GM21360 (cell line): ENCODE measurements at regions not wholly inside any gene's neighbourhood (a gene's known extent, or its start where the extent isn't known, plus 50 kb on each side); places are given as distances from the start of the nearest gene placed in this dataset.

ENCODE experiments used
- ATAC-seq: cut with Tn5 transposase; IDR thresholded peaks from one replicate; pipeline ENCODE4 v1.9.1; 2021; ENCODE audit warnings: mild to moderate bottlenecking, moderate library complexity; ENCODE audit not compliant: unreplicated experiment

DNA sequence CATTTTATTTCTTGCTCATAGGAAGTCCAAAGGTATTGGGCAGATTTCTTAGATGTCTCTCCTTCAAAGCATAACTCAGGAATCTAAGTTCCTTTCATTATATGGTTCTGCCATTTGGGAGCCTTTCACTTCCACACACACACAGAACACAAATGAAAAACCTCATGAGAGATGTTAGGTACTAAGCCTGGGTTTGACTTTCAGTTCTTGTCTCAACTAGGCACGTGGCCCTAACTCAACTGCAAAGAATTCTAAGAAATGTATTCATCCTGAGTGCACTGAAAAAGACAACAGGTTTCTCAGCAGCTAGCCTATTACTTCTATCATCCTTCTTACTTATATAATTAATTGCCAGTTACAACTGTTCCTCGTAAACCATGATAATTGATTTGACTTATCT, 190.0 kb upstream of the SAMSN1 start:
- peak; percentile 49 for ATAC-seq

DNA sequence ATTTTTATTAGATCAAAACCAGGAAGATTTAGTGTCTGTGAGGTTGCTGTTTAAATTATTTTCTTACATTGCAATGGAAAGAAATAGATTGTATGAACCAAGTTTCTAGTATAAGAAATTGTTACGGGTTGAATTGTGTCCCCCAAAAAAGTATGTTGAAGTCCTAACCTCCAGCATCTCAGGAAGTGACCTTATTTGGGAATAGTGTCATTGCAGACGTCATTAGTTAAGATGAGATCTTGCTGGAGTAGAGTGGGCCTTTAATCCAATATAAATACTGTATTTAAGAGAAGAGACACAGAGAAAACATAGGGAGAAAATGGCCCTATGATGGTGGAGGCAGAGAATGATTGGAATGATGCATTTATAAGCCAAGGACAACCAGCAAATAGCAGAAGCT, 188.7 kb upstream of the SAMSN1 start:
- no peak for ATAC-seq

DNA sequence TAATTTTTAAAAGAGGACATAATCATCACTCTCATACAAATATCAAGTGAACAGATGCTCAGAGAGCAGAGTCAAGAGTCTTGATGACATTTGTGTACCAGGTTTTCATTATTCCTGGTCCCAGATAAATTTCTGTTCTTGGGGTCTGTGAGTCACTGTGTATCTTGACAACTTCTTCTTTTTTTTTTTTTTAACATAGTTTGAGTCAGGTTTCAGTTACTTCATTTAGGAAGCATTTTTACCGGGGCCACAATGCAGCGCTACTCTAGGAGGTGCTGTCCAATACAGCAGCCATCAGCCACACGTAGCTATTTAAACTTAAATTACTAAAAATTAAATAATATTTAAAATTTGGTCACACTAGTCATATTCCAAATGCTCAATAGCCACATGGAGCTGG, 188.1 kb upstream of the SAMSN1 start:
- no peak for ATAC-seq

DNA sequence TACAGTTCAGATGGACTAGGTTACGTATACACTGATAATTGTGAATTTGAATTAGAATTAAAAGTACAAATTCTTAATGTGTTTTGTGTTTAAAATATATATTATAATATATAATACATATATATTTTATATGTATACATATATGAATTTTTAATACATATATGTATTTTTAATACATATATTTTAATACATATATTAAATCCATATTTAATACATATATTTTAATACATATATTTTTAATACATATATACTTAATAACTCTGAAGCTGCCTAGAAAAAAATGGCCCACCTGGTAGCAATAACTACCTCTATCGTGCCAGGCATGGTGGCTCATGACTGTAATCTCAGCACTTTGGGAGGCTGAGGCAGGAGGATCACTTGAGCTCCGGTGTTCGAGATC, 179.1 kb upstream of the SAMSN1 start:
- ATAC-seq = no peak

DNA sequence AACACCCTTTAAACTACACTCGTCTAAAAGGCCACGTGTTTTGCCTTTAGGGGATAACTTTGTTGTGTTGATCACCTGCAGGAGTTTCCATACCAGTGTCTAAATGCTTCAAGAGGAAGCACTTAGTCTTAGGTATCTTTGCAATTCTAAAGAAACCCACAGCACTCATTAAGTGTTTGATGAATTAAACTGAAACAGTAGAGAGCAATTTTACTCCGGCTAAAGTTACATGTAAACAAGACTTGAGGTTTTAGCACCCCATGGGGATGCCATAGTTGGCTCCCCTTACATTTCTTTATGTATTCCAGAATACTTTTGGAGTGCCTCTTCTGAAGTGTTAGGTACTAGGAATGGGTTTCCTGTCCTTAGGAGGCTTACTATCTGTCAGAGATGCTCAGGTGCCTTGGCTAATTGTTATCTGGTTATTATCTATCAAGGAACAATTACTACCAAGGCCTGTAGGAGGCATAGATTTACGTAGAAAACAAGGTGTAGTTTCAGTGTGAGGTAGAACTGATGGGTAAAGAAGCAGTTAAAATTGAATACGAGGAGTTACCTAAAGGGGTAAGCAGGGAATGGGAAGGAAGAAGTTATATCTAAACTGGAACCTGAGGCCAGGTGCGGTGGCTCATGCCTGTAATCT, 176.8 kb upstream of the SAMSN1 start:
- no peak for ATAC-seq

DNA sequence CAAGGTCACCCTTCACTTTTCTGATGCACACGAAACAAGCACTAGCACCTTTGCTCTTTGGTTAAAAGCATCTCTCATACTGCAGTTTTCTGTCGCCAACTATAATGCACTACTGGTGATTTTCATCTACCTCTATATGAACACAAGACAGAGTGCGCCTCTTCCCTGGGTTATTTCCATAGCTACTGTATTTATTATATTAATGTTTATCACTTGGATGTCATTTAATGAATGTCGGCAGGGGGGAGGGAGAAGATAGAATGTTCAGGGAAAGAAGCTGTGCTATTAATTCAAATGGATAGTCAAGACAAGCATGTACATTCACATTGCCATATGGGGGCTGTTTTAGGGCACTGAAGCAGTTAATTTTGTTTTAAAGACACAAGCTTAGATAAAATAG, 174.1 kb upstream of the SAMSN1 start:
- no peak for ATAC-seq

DNA sequence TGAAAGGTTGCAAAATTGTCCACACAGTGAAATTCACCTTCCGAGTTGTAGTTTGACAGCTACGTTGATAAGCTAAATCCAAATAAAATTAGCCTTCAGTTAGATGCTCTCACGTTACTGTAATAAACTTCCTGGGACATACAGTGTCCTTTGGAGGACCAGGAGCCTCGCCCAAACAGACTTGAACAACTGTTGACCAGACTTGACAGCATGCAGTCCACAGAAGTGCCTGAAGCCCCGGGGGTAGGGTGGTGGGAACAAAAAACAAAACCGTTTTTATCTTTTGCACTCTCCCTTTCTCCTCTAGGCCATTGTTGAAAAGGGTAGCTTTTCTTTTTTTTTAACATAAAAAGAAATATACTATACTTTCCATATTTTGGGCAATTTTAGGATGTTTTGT, 172.8 kb upstream of the SAMSN1 start:
- no peak for ATAC-seq

DNA sequence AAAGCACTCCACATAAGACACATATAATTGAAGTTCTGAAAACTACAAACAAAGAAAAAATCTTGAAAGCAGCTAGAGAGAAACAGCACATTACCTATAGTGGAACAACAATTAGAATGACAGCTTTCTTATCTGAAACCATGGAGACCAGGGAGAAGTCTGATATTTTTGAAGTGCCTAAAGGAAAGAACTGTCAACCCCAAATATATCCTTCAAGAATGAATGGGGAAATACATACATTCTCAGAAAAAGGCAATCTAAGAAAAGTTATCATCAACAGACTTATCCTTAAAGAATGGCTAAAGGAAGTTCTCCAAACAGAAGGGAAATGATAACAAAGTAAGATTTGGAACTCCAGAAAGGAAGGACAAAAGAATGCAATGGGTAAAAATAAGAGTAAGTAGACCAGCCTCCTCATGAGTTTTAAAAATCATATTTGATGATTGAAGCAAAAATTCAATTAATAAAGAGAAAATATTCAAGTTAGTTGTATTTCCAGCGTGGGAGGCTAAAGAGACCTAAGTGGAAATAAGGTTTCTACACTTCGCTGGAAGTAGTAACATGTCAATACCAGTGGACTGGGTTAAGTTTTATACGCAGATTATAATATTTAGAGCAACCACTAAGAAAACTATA, 170.8 kb upstream of the SAMSN1 start:
- ATAC-seq = no peak

DNA sequence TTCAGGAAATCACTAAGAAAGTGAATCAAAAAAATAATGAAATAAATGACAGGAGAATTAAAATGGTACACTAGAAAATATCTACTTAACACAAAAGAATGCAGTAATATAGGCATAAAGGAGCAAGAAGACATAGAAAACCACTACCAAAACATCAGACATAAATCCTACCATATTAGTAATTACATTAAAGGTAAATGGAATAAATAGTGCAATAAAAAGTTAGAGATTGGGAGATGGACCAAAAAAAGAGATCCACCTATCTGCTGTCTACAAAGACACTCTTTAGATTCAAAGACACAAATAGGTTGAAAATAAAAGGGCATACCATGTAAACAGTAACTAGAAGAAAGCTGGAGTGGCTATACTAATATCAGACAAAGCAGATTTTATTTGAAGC, 167.0 kb upstream of the SAMSN1 start:
- no peak for ATAC-seq

DNA sequence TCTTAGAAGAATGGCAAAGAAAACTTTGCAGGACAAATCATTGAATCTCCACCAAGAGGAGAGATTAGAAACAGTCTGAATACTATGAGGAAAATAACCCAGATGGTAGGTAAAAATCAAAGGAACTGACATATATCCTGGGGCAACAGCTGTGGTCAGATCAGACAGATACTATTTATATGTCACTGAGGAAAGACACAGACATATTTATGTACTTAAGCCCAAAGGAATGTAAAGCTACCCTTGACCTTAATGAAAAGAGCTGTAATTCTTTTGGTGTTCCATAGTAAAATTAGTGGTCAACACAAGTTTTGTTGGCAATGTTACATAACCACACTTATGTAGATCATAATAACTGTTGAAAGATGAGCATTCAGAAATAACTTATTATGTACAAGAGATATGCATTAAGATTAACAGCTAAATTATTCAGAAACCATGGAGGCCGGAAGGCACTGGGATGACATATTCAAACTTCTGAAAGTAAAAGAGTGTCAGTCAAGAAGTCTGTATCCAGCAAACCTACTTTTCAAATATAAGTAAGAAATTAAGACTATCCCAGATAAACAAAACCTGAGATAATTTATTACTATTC, 166.1 kb upstream of the SAMSN1 start:
- no peak for ATAC-seq

DNA sequence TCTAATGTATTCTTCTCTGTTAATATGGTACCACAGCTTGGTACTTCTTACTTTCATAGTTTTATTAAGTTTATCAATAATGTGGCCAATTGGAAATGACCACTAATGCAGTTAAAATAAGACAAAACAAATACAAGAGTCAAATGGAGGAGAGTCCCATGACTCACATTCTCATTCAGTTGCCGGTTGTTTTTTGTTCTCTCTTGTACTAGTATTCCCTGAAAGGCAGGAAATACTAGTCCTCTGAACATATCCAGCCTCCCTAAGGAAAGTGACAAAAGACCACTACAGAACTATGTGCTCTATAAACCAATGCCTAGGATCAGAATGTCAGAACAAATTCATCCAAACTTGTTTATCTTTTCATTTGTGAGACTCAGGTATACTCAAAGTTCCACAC, 165.2 kb upstream of the SAMSN1 start:
- ATAC-seq = no peak

DNA sequence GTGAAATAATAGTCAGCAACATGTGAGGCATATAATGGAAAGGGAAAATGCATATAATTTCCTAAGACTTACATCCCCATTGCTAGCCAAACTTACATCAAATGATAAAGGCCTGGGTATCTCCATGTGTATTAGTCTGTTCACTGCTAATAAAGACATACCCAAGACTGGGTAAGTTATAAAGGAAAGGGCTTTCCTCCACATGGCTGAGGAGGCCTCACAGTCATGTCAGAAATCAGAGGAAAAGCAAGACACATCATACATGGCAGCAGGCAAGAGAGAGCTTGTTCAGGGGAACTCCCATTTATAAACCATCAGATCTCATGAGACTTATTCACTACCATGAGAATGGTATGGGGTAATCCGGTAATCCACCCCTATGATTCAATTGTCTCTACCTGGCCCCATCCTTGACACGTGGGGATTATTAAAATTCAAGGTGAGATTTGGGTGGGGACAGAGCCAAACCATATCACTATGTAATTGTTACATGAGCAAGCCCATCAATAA, 161.5 kb upstream of the SAMSN1 start:
- no peak for ATAC-seq

DNA sequence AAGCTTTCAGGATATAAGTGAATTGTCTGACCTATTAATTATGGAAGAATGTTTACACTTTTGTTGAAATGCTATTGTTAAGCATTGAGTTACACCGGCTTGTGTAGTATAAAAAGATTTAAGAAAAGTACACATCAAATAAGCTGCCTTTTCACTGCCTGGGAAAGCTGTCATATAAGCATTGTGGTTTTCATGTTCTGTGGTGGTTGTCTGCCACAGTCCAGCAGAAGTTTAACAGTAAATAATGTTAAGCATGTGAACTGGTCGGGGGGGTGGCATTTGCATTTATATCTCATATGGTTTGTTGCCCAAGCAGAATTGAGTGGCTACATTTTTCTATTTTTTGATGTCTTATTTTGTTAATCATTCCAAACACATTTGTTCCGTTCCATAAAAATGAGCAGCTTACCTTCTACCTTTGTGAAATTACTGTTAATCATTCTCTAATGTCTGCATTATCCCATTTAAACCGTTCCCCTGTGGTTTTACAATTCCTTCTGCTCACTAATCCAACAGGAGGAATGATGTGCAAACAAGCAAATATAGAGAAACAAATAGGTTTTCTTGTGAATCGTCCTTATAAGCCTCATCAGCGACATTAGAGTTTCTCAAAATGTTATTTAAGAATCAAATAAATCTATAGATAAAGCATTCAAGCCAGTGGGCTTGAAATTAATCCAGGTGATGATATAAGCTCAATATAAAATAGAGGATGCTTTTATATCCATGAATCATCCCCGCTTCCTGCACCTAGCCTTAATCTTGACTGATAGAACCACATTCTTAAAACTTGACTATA, 160.8 kb upstream of the SAMSN1 start:
- ATAC-seq = no peak

DNA sequence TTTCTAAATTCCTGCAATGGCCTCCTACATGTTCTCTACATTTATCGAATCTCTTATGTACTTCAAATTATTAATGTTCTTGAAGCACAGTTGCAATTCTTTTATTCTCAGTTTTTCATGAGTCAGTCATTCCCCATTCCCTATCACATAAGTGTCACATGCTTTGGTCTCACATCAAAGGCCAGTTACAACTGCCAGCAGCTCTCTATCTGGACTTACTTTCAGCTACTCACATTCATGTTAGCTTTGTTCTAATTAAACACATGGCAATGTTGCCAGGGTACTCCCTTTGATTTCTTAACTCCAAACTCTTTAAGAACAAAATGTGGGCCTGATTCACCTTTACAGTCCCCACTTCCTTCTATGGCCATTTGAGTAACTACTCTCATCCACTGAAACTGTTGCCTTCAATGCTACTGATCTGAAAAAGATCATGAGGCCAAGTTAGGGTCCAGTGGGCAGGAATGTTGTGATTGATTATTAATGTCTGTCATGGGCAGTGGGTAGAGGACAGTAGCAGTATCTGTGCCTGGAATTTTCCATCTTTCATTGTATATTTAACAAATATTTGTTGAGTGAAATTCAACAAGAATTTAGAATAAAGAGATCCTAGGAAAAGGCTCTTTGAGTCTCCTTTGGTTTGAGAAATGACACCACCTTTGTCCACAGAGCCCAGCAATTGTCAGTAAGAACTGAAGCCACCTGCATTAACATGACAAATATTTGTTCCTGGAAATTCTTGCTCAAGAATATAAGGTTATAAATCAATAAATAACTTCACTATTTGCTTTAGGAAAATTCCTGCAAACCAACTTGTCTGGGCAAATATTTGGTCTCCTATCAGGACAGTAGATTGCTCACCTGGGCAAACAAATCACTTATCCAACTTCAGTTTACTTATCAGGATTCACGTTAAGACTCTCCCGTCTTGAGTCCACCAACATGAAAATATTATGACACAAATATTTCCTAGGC, 153.6 kb upstream of the SAMSN1 start:
- ATAC-seq = no peak

DNA sequence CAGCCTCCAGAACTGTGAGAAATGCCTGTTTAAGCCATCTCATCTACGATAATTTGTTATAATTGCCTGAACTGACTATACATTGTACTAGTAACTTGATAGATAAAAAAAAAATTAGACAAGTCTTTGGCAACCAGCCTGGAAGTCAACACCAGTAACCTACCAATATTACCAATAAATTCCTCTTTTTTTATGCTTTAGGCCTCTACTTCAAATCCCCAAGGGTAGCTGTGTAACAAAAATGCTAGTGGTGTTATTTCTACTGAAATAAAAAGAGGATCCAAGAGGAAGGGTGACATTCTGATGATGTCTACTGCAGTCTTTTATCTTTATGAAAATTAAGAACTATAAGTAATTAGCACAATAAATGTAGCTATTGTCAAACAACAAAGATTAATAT, 151.7 kb upstream of the SAMSN1 start:
- ATAC-seq = no peak

DNA sequence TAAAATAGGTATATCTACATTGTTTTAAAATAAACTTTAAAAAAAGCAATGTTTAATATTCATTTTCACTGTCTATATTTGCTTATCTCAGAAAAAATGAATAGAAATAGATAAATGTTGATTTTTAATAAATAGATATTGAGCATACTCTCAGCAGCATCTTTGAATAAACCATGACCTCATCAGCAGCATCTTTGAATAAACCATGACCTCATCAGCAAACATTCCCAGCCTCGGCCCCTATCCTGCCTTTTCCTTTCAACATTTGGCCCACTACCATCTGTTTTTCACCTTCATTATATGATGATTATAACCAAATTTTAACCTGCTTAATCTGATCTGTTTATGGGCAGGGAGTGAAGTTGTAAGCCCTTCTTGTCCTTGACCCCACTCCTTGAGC, 148.7 kb upstream of the SAMSN1 start:
- ATAC-seq = no peak

DNA sequence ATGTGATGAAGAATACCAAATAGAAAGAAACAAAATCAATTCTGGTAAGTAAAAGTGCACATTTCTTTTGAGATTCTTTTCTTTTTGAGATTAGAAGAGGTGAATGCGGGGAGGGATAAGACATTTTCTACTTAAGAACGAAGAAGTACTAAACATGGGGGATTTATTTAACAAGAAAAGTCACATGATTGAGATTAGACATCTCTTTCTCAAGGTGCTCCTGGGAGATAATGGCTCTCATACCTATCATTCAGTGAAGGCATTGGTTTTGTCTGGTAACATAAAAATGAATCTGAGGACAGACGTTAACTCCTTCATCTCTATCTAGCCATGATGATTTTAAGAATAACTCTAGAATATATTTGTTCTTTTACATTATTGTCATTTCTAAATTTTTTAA, 147.9 kb upstream of the SAMSN1 start:
- ATAC-seq = no peak

DNA sequence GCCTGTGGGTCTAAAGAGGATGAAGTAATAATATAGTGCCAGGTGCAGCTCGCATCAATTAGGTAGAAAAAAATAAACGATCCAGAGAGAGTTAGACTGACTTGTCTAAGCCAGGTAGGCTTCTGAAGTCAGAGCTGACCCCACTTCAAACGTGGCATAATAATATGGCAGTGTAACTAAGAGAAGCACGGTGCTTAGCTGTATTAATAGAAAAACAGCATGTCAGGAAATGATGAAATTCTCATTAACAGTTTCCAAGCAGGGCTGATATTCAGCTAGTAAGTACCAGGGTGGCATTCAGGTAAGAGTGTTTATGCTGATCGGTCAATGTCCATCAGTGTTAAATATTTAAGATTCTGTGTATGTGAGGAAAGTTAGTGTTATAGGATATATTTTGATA, 145.8 kb upstream of the SAMSN1 start:
- no peak for ATAC-seq

DNA sequence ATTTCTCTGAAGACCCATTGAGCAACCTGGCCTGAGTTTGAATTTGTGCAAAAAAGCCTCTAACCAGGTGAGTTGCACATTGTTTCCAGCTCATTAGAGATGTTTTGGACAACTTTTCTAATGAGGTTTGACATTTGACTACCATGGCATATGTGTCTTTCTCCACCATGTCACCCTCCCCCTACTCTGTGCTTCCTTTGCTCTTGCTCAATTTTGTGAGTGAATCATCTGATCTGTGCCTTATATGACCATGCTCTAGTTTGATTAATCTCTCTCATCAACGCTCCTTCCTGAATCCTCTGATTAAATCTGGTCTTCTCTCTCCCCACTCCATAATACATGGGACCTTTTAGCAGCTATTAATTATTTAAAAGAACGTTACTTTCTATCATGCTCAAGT, 144.8 kb upstream of the SAMSN1 start:
- ATAC-seq = no peak

DNA sequence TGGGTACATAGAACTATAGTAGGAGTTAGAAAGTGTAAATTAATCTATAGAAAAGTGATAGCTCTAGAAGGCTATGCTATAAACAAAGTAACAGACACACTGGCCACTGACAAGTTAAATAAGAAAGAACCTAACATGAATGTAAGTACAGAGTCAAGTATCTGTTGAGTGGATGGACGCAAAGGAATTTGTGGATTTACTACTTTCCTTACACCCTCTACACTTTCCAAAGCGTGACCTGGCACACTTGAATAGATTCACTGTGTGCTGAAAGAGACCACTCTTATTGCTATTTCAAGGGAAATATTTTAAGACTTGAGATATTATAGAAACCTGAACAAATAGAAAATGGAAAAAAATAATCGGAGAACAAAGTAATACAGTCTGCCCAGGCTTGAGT, 142.8 kb upstream of the SAMSN1 start:
- no peak for ATAC-seq

DNA sequence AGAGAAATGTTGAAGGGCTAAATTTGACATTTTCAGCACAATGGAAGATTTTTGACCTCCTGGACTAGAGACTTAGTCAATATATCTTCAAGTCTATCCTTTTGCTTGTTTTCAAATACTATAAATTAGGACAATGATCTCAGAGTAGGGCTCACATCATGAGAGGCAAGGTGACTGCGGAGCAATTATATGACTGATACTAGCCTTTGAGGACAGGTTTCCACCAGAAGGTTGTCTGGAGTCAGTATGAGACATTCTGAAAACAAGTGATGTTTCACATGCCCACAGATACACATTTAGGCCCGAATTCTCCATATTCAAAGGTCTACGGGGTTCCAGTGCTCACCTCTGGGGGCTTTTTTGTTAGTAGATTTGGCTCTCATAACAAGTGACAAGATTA, 142.3 kb upstream of the SAMSN1 start:
- peak; percentile 44 for ATAC-seq
